ENCODE measurements at regions not wholly inside any gene's neighbourhood (a gene's known extent, or its start where the extent isn't known, plus 50 kb on each side); places are given as distances from the start of the nearest gene placed in this dataset.
"Not testable (repeated sequence)": the region's sequence is repeated elsewhere in the genome, so short reads cannot be mapped to it uniquely, and the experiment has no call there.

GRCh38 chr3:182503401-182503800, 289.9 kb upstream of the ATP11B start:
- DNase-seq (ENCODE audit: low read depth, low spot score), result no peak
- Histone ChIP-seq H3K9ac (ENCODE audit: insufficient read length) (no peak overlapping the region), H3K9me3 (ENCODE audit: low read depth, low read length) (no peaks in the 10 kb centered on the region), H3K36me3 (ENCODE audit: insufficient read depth, low read length) (no peaks in the 10 kb centered on the region), H3K4me3 (no peak overlapping the region), H3K27ac (no peak overlapping the region)
- TF ChIP-seq POLR2AphosphoS5 (IDR thresholded peaks at IDR 0.05; ENCODE audit: borderline replicate concordance, low read depth, low read length) (no peak), EZH2 (IDR thresholded peaks at IDR 0.05) (no peak), FOXP2 (optimal IDR thresholded peaks at IDR 0.05; ENCODE audit: control extremely low read depth, extremely low read length, insufficient read depth) (no peak)

- Histone ChIP-seq H3K27ac (no peak overlapping the region), H3K9ac (ENCODE audit: insufficient read length) (no peak overlapping the region), H3K4me3 (no peak overlapping the region), H3K9me3 (ENCODE audit: low read depth, low read length) (no peaks in the 10 kb centered on the region), H3K36me3 (ENCODE audit: insufficient read depth, low read length) (no peaks in the 10 kb centered on the region)
- DNase-seq (ENCODE audit: low read depth, low spot score), result no peak
- TF ChIP-seq EZH2 (IDR thresholded peaks at IDR 0.05), result no peak
- no peak for TF ChIP-seq POLR2AphosphoS5 (IDR thresholded peaks at IDR 0.05; ENCODE audit: borderline replicate concordance, low read depth, low read length)
- TF ChIP-seq FOXP2 (optimal IDR thresholded peaks at IDR 0.05; ENCODE audit: control extremely low read depth, extremely low read length, insufficient read depth), result no peak
These were observed 284.2 kb upstream of the ATP11B start for GRCh38 chr3:182508919-182509711.

GRCh38 chr3:182509844-182510460, 283.4 kb upstream of the ATP11B start:
- Histone ChIP-seq H3K9ac (ENCODE audit: insufficient read length) (no peak overlapping the region), H3K27ac (no peak overlapping the region), H3K9me3 (ENCODE audit: low read depth, low read length) (no peaks in the 10 kb centered on the region), H3K4me3 (no peak overlapping the region), H3K36me3 (ENCODE audit: insufficient read depth, low read length) (no peaks in the 10 kb centered on the region)
- TF ChIP-seq POLR2AphosphoS5 (IDR thresholded peaks at IDR 0.05; ENCODE audit: borderline replicate concordance, low read depth, low read length) (no peak), FOXP2 (optimal IDR thresholded peaks at IDR 0.05; ENCODE audit: control extremely low read depth, extremely low read length, insufficient read depth) (no peak), EZH2 (IDR thresholded peaks at IDR 0.05) (no peak)
- DNase-seq (ENCODE audit: low read depth, low spot score), result no peak

- Histone ChIP-seq H3K9me3 (ENCODE audit: low read depth, low read length) (no peaks in the 10 kb centered on the region), H3K4me3 (no peak overlapping the region), H3K27ac (no peak overlapping the region), H3K9ac (ENCODE audit: insufficient read length) (no peak overlapping the region), H3K36me3 (ENCODE audit: insufficient read depth, low read length) (no peaks in the 10 kb centered on the region)
- TF ChIP-seq FOXP2 (optimal IDR thresholded peaks at IDR 0.05; ENCODE audit: control extremely low read depth, extremely low read length, insufficient read depth), result no peak
- no peak for TF ChIP-seq POLR2AphosphoS5 (IDR thresholded peaks at IDR 0.05; ENCODE audit: borderline replicate concordance, low read depth, low read length)
- TF ChIP-seq EZH2 (IDR thresholded peaks at IDR 0.05), result no peak
- no peak for DNase-seq (ENCODE audit: low read depth, low spot score)
These were observed 278.9 kb upstream of the ATP11B start for GRCh38 chr3:182514236-182514964.

GRCh38 chr3:182516597-182517336, 276.5 kb upstream of the ATP11B start:
- no peak for DNase-seq (ENCODE audit: low read depth, low spot score)
- Histone ChIP-seq H3K4me3 (no peak overlapping the region), H3K9ac (ENCODE audit: insufficient read length) (no peak overlapping the region), H3K36me3 (ENCODE audit: insufficient read depth, low read length) (no peaks in the 10 kb centered on the region), H3K27ac (no peak overlapping the region), H3K9me3 (ENCODE audit: low read depth, low read length) (no peaks in the 10 kb centered on the region)
- TF ChIP-seq POLR2AphosphoS5 (IDR thresholded peaks at IDR 0.05; ENCODE audit: borderline replicate concordance, low read depth, low read length) (no peak), FOXP2 (optimal IDR thresholded peaks at IDR 0.05; ENCODE audit: control extremely low read depth, extremely low read length, insufficient read depth) (no peak), EZH2 (IDR thresholded peaks at IDR 0.05) (no peak)

- H3K9me3 ChIP-seq (ENCODE audit: low read depth, low read length), result no peaks in the 10 kb centered on the region
- TF ChIP-seq POLR2AphosphoS5 (IDR thresholded peaks at IDR 0.05; ENCODE audit: borderline replicate concordance, low read depth, low read length) (no peak), FOXP2 (optimal IDR thresholded peaks at IDR 0.05; ENCODE audit: control extremely low read depth, extremely low read length, insufficient read depth) (no peak)
- H3K27ac ChIP-seq, result no peak overlapping the region
These were observed 273.7 kb upstream of the ATP11B start for GRCh38 chr3:182519569-182519968.

GRCh38 chr3:182521339-182521738, 272.0 kb upstream of the ATP11B start:
- TF ChIP-seq EZH2 (IDR thresholded peaks at IDR 0.05) (no peak), FOXP2 (optimal IDR thresholded peaks at IDR 0.05; ENCODE audit: control extremely low read depth, extremely low read length, insufficient read depth) (no peak), POLR2AphosphoS5 (IDR thresholded peaks at IDR 0.05; ENCODE audit: borderline replicate concordance, low read depth, low read length) (no peak)
- H3K9me3 ChIP-seq (ENCODE audit: low read depth, low read length), result no peaks in the 10 kb centered on the region
- no peak for DNase-seq (ENCODE audit: low read depth, low spot score)

More at GRCh38 chr3:182519569-182519968, 273.7 kb upstream of the ATP11B start:
- Histone ChIP-seq H3K36me3 (ENCODE audit: insufficient read depth, low read length) (no peaks in the 10 kb centered on the region), H3K4me3 (no peak overlapping the region), H3K9ac (ENCODE audit: insufficient read length) (no peak overlapping the region)
- DNase-seq (ENCODE audit: low read depth, low spot score), result no peak

GRCh38 chr3:182523424-182523823, 269.9 kb upstream of the ATP11B start:
- not testable (repeated sequence) for H3K9ac ChIP-seq (ENCODE audit: insufficient read length); H3K9me3 ChIP-seq (ENCODE audit: low read depth, low read length); H3K27ac ChIP-seq; DNase-seq (ENCODE audit: low read depth, low spot score); H3K4me3 ChIP-seq; H3K36me3 ChIP-seq (ENCODE audit: insufficient read depth, low read length)

More at GRCh38 chr3:182521339-182521738, 272.0 kb upstream of the ATP11B start:
- Histone ChIP-seq H3K4me3 (no peak overlapping the region), H3K27ac (no peak overlapping the region), H3K36me3 (ENCODE audit: insufficient read depth, low read length) (no peaks in the 10 kb centered on the region), H3K9ac (ENCODE audit: insufficient read length) (no peak overlapping the region)
